ENCODE measurements at regions not wholly inside any gene's neighbourhood (a gene's known extent, or its start where the extent isn't known, plus 50 kb on each side); places are given as distances from the start of the nearest gene placed in this dataset.

- no peak for TF ChIP-seq CREM (CRISPR knock-in tag; IDR thresholded peaks at IDR 0.05)
- TF ChIP-seq E2F1 (CRISPR knock-in tag; IDR thresholded peaks at IDR 0.05): no peak
- TF ChIP-seq NFYB (CRISPR knock-in tag; conservative IDR thresholded peaks at IDR 0.05; ENCODE audit: low read depth): no peak
- no peak for TF ChIP-seq ZNF263 (CRISPR knock-in tag; IDR thresholded peaks at IDR 0.05; ENCODE audit: low read depth)
- TF ChIP-seq ZNF512 (CRISPR knock-in tag; IDR thresholded peaks at IDR 0.05; ENCODE audit: borderline replicate concordance): no peak
- TF ChIP-seq ZNF138 (CRISPR knock-in tag; conservative IDR thresholded peaks at IDR 0.05): no peak
- no peak for TF ChIP-seq HMGA2 (CRISPR knock-in tag; IDR thresholded peaks at IDR 0.05)
These were observed 166.3 kb upstream of the ARHGAP20 start (continued) for GRCh38 chr11:110878513-110878912.

- POLR2A ChIA-PET: no interaction called here
- H3K27me3 Mint-ChIP-seq (ENCODE audit: low read depth): no peaks in the 10 kb centered on the region
- CTCF ChIA-PET: no interaction called here
These were observed 162.3 kb upstream of the ARHGAP20 start for GRCh38 chr11:110874437-110875030.

GRCh38 chr11:110873975-110874374 lies 161.7 kb upstream of the ARHGAP20 start:
- DNase-seq (ENCODE audit: low spot score) (no peak), ATAC-seq (no peak)
- Mint-ChIP-seq H3K4me1 (no peaks in the 10 kb centered on the region), H3K27me3 (ENCODE audit: low read depth) (no peaks in the 10 kb centered on the region), H3K9me3 (no peaks in the 10 kb centered on the region), H3K27ac (no peak overlapping the region), H3K36me3 (no peaks in the 10 kb centered on the region), H3K4me3 (no peak overlapping the region)
- POLR2A ChIA-PET: no interaction called here
- CTCF ChIA-PET: no interaction called here
- TF ChIP-seq ZNF121 (CRISPR knock-in tag; IDR thresholded peaks at IDR 0.05) (no peak), NFYB (CRISPR knock-in tag; conservative IDR thresholded peaks at IDR 0.05; ENCODE audit: low read depth) (no peak), NR3C1 (CRISPR knock-in tag; conservative IDR thresholded peaks at IDR 0.05; ENCODE audit: low read depth) (no peak), ZNF512 (CRISPR knock-in tag; IDR thresholded peaks at IDR 0.05; ENCODE audit: borderline replicate concordance) (no peak), HMGXB4 (CRISPR knock-in tag; IDR thresholded peaks at IDR 0.05) (no peak), ELF4 (CRISPR knock-in tag; IDR thresholded peaks at IDR 0.05; ENCODE audit: low read depth) (no peak), PRDM15 (CRISPR knock-in tag; IDR thresholded peaks at IDR 0.05) (no peak), ZNF671 (CRISPR knock-in tag; IDR thresholded peaks at IDR 0.05) (no peak), GABPB1 (CRISPR knock-in tag; IDR thresholded peaks at IDR 0.05) (no peak), ZBTB43 (CRISPR knock-in tag; IDR thresholded peaks at IDR 0.05) (no peak), MLX (CRISPR knock-in tag; IDR thresholded peaks at IDR 0.05) (no peak), CREB1 (CRISPR knock-in tag; IDR thresholded peaks at IDR 0.05) (no peak), IRF2 (CRISPR knock-in tag; IDR thresholded peaks at IDR 0.05; ENCODE audit: borderline replicate concordance, low read depth) (no peak), ESRRA (CRISPR knock-in tag; IDR thresholded peaks at IDR 0.05; ENCODE audit: borderline replicate concordance) (no peak), NR2C2 (CRISPR knock-in tag; IDR thresholded peaks at IDR 0.05) (no peak), FOXK1 (CRISPR knock-in tag; IDR thresholded peaks at IDR 0.05) (no peak)

More at GRCh38 chr11:110874437-110875030, 162.3 kb upstream of the ARHGAP20 start:
- Mint-ChIP-seq H3K36me3 (no peaks in the 10 kb centered on the region), H3K9me3 (no peaks in the 10 kb centered on the region), H3K4me1 (no peaks in the 10 kb centered on the region), H3K27ac (no peak overlapping the region), H3K4me3 (no peak overlapping the region)
- TF ChIP-seq CREM (CRISPR knock-in tag; IDR thresholded peaks at IDR 0.05): no peak
- DNase-seq (ENCODE audit: low spot score) (no peak), ATAC-seq (no peak)
